ENCODE measurements at regions not wholly inside any gene's neighbourhood (a gene's known extent, or its start where the extent isn't known, plus 50 kb on each side); places are given as distances from the start of the nearest gene placed in this dataset.
"Not testable (repeated sequence)": the region's sequence is repeated elsewhere in the genome, so short reads cannot be mapped to it uniquely, and the experiment has no call there.

- DNase-seq, result not testable (repeated sequence)
Measured at GRCh38 chr4:154907345-154908045, 126.4 kb downstream of the RBM46 start.

DNA sequence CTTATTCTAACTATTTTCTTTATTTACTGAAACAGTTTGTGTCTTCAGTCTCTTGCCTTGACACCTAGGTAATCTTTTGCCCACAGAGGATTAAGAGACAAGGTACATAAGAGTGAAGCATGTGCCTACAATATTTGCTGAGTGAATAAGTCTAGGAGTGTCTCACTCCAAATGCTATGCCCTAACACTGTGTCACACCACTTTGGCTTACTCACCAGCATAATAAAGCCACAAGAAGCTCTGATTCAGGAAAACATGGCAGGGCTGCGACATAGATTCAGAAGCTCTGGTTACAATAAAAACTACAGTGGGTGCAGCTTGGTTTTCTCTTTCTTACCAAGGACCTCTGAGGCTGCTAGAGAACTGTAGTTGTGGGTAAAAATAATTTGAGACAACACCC, 127.1 kb downstream of the RBM46 start:
- no peak for DNase-seq

GRCh38 chr4:154911097-154911496, 130.0 kb downstream of the RBM46 start:
- DNase-seq, result no peak

DNA sequence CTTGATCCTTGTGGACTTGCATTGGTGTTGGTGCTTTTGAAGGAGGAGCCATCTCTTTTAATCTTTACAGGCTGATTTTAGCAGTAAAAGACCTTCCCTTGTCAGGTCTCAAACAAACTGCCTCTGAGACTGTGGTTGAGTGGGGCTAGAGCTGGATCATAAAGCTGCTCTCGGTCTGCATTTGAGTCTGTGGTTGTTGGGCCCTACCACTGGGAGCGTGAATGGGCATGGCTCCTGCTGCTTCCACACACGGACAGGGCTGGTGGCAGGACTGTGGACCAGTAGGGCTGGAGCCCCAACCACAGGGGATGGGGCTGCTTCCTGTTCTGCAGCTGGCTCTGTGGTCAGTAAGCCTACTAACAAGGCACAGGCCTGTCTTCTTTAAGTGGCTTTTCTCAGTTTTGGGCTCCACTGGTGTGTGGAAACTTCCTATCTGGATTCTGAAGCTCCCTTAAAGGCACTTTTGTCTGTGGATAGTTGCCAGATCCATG, 130.6 kb downstream of the RBM46 start:
- no peak for DNase-seq

GRCh38 chr4:154916068-154916467, 135.0 kb downstream of the RBM46 start:
- no peak for DNase-seq

DNA sequence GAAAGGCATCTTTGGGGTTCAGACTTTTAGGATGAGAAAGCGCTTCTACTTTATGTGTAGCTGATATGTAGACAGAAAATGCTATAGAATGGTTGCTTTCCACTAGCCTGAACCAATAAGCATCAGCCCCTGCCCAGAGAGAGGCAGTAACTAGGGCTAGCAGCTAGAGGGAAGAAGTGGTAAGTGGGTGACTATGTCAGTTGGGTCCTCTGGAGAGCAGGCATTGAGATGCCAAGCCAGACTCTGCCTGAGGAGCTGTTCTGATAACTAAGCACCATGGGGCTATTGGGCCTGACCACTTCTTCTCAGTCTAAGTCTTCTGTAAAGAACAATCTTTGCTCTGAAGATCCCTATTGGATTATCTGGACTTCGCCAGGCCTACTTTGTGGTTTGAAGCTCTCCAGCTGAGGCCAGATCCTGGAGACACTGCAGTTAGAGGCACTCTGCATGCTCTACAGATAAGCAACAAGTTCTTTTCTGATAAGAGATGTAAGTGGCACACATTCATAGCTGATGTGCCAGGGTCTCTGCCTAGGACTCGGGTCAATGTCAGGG, 146.1 kb downstream of the RBM46 start:
- no peak for DNase-seq

DNA sequence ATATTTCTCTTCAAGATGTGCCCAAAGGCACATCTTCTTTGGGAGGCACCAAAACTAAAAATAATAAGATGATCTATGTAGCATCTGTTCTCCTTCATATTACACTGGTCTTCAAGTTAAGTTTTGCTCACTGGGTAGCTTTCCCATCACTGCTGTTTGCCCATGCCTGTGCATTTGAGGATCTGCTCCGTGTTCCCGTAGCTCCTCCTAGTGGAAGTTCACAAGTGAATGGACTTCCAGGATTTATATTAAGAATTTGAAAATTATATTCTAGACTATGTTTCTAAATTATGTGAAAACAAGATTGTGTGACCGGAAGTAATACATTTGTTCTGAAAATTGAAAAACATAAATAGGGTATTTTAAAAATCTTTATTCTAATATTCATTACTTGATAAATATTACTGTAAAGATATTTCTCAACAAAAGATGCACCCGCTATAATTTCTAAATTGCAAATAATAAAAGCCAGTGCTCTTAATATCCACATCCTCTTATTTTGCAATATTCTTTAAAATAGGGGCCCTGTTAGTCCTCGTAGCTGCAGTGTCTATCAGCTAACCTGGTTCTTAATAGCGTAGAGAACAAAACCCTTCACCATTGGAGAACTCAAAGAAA, 147.7 kb downstream of the RBM46 start:
- no peak for DNase-seq

DNA sequence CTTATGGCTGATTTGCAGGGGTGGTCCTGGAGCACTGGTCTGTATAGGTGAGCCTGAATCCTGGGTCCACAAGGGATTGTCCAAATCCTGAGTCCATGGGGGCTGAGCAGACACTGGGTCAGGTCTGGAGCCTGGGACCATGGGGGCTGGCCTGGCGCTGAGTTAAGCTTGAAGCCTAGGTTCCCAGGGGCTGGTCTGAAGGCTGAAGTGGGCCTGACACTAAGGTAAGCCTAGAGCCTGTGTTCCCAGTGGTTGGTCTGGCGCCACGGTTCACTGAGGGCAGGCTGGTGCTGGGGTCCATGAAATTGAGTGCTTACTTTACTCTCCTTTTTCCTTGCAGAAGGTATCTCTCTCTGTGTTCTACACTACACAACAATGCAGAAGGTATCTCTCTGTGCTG, 155.8 kb downstream of the RBM46 start:
- DNase-seq, result no peak

DNA sequence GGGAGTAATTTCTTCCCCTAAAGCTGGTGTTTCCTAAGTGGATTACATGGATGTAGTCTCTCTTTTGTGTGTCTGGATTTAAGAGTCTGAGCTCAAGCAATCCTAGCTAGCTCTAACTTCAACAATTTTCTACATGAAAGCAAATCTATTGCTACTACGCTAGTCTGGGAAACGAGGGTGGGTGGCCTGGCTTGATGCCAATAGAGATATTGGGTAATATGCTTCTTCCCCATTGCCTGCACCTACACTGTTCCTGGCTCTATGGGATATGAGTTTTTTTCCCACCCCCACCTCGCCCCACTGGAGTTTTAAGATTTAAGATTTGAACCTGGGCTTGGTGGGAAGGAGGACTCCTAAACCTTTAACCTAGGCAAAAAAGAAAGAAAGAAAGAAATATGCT, 158.8 kb downstream of the RBM46 start:
- DNase-seq, result no peak

DNA sequence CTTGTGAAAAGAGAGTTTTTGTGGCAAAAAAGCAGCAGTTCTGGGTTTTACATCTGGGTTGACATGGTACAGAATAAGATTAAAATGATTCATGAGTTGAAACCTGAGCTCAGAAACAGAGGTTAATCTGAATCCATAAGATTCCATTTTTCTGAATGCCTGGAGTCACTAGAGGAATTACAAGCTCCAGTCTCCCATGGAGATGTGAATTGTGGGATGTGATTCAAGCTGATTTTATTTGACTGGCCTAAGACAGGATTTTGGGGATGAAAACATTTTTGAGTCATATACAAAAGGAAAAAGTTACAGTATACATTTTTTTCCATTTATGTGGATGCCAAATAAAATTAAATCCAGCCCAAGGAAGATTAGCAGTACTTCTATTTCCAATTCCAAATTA, 161.1 kb downstream of the RBM46 start:
- DNase-seq, result no peak

- DNase-seq, result no peak
Measured at GRCh38 chr4:154944996-154945395, 163.9 kb downstream of the RBM46 start.

DNA sequence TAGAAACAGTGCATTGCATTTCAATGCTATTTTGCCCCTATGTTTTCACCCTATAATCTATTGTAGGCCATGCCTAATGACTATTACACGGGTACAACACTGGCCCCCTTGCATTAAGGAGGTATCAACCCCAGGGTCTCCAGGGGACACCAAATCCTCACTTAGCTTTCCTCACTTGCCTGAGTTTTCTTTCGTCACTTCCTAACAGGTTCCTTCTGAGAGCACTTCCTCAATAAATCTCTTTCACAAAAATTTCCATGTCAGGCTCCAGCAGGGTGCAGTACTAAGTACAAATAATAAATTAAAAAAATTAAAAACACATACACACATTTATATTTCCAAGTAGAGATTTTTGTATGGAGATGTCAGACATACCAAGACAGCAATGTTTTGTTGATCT, 165.0 kb downstream of the RBM46 start:
- no peak for DNase-seq

GRCh38 chr4:154953691-154954090, 172.6 kb downstream of the RBM46 start:
- DNase-seq, result no peak

- DNase-seq, result no peak
Measured at GRCh38 chr4:154954117-154954516, 173.0 kb downstream of the RBM46 start.

DNA sequence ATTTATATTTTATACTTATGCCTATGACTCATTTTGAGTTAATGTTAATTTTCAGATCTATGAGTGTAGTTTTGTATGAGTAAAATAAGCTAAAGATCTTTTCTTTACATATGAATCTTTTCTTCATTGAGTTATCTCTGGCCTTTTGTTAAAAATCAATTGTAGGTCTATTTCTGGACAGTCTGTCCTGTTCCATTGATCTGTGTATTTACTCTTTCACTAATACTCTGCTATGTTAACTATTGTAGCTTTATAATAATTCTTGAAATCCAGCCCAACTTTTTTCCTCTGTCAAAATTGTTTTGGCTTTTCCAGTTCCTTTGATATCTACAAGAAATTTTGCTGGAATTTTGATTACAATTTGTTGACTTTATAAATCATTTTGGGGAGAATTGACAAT, 177.0 kb downstream of the RBM46 start:
- DNase-seq, result no peak

DNA sequence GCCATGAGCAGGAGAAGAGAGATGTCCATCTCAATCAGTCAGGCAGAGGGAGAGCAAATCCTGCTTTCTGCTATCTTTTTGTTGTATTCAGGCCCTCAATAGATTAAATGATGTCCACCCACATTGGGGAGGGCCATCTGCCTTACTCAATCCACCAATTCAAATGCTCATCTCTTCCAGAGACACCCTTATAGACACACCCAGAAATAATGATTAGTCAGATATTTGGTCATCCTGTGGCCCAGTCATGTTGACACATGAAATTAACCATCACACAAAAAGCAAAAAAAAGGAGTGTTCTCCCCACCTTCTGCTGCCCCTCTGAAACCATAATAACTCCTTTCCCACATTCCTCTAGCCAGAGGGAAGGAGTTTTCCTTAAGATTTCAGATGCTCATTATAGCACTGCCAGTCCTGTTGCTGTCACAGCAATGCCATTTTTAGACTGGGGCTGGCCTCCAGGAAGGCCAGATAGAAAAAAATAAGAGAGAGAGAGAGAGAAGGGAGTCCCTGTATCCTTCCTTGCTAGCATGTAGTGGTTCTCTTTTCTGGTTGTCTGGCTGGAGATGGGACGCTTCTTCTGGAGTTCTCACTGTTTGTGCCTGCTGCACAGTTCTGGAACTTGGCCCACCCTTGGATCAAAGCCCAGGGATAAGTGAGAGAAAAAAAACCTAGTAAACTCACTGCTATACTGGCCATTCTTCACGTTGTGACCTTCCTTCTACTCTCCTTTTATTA, 177.7 kb downstream of the RBM46 start:
- DNase-seq, result no peak

DNA sequence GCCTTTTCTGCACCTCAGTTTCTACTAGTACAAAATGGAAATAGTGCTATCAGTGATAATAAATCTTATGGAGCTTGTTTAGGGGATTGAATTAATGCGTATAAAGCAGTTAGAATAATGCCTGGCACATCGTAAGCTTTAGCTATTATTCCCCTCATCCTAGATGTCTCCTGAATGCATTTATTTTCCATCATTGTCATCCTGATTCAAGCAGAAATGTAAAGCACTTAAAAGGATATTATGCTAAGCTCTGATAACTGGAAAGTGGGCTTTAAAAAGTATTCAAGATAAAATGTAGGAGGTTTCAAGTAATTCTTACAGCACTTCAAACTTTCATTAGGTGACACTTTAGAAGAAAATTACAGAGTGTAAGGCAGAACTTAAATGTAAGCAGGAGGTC, 178.7 kb downstream of the RBM46 start:
- DNase-seq, result no peak

DNA sequence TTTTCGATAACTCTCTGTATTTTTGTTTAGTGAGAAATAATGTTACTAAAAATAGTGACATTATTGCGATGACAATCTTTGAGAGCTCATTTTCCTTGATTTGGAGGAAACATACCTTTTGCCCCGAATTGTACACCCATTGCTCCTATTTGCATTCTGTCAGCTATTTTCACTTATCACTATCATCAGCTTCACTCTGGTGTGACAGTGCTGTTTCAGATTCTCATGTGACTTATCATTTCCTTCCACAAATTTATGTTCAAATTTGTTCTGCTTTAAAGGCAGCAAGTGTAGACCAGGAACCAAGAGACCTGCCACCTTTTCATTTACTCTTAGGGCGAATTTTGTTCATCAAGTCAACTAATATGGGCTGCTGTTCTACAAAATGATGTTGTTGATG, 179.4 kb downstream of the RBM46 start:
- DNase-seq, result no peak

DNA sequence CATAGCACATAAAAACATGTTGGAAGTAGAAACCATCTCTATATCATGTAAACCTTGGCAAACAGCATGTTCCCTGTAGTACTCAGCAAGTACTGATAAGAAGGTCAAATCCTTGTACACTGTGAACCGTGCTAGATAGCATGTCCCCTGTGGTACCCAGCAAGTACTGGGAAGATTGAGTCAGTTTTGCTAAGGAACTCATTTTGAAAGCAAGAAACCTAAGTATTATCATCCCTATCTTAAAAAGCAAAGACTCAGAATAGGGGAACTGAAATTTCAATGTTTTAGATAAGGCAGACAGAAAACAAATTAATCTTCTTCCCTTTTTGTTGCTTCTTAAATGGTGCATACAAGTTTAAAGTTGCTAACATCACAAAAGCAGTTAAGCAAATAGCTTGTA, 180.2 kb downstream of the RBM46 start:
- DNase-seq, result no peak

- no peak for DNase-seq
Measured at GRCh38 chr4:154973244-154974035, 192.4 kb downstream of the RBM46 start.

DNA sequence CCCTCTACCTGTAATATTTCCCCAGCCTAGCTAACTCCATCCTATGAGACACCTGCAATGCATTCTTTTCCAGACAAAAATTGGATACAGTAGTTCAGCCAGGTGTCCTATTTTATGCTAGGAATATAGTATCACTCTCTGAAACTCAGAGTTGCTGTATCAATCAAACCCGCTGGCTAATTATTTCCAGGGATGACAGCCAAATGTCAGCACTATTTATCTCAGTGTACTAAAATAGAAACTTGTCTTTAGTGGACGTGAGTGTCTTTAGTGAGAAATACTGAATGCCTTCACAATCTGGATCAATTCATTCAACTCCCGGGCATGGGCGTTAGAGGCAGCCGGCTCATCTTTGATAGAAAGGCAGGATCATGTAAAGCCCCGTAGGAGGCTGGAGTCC, 196.2 kb downstream of the RBM46 start:
- no peak for DNase-seq

GRCh38 chr4:154982187-154983047, 201.3 kb downstream of the RBM46 start:
- peak; percentile 6 for DNase-seq

All from NCI-H146 (cell line).